SH-SY5Y (cell line): ENCODE measurements at regions not wholly inside any gene's neighbourhood (a gene's known extent, or its start where the extent isn't known, plus 50 kb on each side); places are given as distances from the start of the nearest gene placed in this dataset.

Experiments
- GATA2 ChIP-seq: IDR thresholded peaks from 2 replicates; pipeline ENCODE4 v1.6.1; 2011; ENCODE audit warnings: mild to moderate bottlenecking, low read depth, low read length
- GATA3 ChIP-seq: IDR thresholded peaks from 2 replicates; pipeline ENCODE4 v1.6.1; 2011; ENCODE audit warnings: low read depth, mild to moderate bottlenecking, low read length, moderate library complexity

DNA sequence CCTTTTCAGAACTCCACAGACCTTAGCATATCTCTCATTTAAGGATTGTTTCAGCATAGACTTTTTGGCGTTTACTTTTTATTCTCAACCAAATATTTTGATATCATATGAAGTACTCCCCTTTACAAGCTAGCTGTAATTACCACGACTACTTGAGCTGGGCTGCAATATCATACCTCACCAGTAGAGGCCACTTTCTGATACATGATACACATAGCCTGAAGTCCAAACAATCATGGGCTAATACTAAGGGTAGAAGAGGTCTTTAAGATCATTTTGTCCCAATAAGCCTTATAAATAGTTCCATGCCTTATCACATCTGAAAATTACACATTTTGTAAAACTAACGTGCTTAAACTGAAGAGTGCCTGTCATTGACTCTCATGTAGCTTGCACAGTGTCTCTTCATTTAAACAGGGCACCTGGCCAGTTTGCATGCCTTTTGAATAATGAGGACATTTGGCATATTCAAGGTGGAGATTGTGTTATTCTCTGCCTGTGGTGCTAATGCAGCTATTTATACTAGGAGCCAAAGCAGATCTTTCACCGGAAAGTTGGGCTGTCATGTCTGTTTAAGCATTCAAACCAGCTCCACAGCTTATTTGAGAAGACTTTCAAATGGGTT, 403.7 kb upstream of the ZMIZ1 start:
- TF ChIP-seq GATA3 (no peak), GATA2 (no peak)
